Fibroblast of peridontal ligament (primary cell): ENCODE measurements at regions not wholly inside any gene's neighbourhood (a gene's known extent, or its start where the extent isn't known, plus 50 kb on each side); places are given as distances from the start of the nearest gene placed in this dataset.

Source experiments
- DNase-seq: peaks from one replicate; pipeline ENCODE4 v3.0.0-alpha.2; 2010; ENCODE audit errors: extremely low read depth

DNA sequence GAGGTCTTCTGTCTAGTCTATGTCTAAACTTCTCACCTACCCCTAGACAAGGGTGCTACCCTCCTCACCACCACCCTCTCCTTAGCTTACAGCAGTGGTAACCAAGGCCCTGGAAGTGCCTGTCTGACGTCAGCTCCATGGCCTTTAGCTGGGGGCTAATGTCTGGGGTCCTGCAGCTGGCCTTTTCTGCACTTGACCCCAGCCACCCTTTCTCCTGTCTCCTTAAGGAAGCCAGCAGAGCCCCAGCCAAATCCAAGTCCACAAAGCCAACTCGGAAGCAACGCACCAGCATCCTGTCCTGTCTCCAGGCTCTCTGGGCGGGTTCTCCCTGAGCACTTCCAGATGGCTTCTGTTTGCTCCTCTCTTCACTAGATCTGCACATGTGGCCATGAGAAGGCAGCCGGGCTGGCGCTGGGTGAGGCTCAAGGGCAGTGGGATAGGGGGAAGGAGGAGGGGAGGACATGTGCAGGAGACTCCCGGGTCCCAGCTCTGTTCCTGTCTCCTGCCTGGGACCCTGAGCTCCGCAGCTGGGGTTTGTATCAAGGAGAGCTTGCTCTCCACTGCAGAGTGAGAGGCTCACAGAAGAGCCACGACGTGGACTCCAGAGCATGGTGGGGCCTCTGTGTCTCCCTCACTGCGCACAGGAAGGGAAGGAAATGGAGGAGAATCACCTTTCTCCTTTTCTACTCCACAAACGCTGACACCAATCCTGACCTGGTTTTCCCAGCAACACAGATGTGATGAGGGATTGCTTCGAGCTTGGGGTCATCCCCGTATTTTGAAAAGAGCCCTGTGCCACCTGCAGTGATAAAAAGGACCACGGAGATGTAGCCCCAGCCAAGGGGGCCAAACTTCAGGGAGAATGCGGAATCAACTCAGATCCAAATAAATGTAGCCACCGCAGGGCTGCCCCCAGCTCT is 204.2 kb downstream of the USP12 start:
- no peak for DNase-seq

DNA sequence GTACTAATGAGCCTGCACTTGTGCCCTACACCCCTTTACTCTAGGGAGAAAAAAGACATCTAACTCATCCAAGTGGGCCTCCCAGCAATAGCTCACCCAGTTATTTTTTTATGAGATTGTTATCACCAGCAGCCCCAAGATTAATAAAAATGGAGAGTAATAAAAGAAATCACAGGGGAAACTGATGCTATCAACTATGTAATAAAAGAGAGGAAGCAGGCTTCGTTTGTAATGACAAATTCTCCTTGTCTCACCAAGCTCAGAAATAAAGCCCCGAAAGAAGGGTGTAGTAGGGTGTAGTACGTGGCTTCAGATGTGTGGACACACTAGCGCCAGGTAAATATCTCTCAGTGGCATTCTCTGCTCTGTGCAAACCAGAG is 204.9 kb downstream of the USP12 start:
- DNase-seq, result no peak

GRCh38 chr13:26965952-26966700 is 205.5 kb downstream of the USP12 start:
- DNase-seq, result peak; percentile 58

DNA sequence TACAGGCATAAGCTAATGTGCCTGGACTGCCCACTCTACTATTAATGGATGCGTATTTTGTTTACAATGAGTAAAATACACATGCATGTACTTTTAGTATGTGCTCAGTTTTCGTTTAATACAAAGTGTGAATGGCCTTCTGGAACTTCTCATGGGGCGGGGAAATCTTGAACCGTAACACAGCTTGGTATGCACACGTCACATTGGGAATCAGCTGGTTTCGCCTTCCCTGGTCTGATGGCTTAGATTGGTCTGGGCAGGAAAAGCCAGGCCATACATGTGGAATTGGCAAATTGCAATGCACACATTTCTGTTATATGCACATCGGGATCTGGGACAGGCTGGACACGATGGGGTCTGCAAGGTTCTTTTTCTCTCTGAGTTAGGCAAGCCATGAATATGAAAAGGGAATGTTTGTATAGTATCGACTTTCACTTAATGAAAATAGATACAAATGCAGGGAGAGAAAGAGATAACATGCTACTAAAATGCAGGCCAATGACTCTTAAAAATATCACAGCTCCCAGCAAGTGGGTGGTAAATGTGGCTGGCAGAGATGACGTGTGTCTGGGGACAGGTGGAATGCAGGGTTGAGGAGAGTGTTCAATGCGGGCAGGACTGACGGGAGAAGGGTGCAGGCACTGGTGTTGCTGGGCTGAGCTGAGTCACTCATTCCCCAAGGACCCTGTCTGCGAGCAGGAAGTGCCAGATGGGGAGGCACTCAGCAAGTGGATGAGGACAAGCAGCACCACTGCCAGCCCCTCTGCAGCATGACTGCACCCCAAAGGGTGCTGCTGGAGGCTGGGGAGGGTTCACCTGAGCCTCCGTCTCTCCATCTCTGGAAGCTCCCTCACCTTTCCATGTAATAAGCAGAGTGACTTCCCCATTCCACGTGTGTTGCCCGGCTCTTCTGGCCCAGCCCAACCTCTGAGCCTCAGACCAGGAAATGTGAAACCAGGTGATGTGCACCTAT is 204.0 kb upstream of the GPR12 start:
- peak; percentile 28 for DNase-seq

DNA sequence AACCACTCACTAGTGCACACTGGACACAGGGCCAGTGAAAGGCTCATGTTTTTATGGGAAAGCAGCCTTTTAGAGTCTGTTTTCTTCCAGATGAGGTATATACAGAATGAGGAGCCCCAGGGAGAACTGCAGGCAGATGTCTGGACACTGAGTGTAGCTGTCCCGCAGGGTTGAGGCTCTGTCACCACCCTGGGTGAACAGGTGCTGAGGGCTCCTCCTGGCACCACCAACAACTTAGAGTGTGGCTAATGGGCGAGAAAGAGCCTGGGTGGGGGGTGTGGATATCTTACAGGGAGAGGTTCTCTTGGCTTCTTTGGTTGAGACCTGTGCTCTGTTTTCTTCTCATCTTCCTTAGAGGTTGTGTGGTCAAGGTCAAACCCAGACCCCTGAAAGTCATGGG is 202.1 kb upstream of the GPR12 start:
- no peak for DNase-seq

GRCh38 chr13:26961890-26962615 is 201.5 kb upstream of the GPR12 start:
- DNase-seq, result no peak

- no peak for DNase-seq
Measured at GRCh38 chr13:26957182-26957581, 196.6 kb upstream of the GPR12 start.

- no peak for DNase-seq
Measured at GRCh38 chr13:26956522-26957142, 196.0 kb upstream of the GPR12 start.

GRCh38 chr13:26954976-26955375 is 194.4 kb upstream of the GPR12 start:
- DNase-seq, result no peak

GRCh38 chr13:26953291-26953690 is 192.7 kb upstream of the GPR12 start:
- DNase-seq, result no peak

DNA sequence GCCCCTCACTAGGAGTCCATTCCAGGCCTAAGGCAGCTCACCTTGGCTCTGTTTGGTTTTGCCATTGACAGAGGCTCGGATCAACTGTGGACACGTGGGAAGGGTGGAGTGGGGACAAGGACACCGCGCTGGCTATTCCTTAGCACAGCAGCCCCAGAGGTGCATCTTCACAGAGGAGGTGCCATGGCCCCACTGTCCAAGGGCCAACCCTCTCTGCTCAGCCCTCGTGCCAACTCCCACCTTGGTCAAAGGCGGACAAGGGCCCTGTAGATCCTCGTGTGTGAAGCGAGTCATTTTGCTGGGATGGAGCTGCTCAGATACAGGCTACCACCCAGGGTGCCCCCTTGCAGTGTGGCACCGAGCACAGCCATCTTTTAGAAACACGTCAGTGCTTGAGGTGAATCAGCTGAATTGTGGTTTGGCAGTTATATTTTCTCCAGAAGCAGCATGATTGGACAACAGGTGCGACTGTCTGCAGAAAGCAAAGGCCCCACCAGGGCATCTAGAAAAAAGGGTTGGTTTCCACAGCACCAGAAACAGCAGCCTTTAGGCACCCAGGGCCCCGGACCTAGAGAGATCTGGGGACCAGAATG is 192.1 kb upstream of the GPR12 start:
- DNase-seq, result no peak

DNA sequence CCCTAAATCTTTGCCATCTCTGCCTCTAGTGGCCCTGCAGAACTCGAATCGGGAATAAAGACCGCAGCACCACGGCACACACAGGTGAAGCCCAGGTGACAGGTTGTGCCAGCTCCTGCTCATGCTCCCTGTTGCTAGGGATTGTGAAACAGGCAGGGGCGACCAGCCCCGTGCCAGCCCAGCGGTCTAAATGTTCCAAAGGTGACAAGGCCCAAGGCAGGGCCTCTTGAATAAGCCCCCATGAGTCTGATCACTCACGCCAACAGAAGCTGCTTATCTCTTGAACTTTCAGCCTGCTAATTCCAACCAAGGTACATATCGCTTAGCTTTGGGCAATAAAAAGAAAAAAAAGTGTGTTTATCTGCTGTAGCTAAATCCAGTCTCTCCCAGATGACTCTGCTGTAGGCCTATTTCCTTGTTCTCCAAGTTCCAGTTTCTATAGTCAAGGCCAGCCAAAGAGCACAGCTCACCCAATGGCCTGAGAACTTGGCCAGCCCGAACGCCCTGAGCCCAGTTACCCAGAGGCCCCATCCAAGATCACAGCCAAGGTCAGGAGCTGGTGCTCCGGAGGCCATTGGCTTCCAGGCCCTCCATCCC is 191.1 kb upstream of the GPR12 start:
- no peak for DNase-seq

GRCh38 chr13:26950968-26951367 is 190.4 kb upstream of the GPR12 start:
- no peak for DNase-seq

- no peak for DNase-seq
Measured at GRCh38 chr13:26950546-26950945, 190.0 kb upstream of the GPR12 start.

DNA sequence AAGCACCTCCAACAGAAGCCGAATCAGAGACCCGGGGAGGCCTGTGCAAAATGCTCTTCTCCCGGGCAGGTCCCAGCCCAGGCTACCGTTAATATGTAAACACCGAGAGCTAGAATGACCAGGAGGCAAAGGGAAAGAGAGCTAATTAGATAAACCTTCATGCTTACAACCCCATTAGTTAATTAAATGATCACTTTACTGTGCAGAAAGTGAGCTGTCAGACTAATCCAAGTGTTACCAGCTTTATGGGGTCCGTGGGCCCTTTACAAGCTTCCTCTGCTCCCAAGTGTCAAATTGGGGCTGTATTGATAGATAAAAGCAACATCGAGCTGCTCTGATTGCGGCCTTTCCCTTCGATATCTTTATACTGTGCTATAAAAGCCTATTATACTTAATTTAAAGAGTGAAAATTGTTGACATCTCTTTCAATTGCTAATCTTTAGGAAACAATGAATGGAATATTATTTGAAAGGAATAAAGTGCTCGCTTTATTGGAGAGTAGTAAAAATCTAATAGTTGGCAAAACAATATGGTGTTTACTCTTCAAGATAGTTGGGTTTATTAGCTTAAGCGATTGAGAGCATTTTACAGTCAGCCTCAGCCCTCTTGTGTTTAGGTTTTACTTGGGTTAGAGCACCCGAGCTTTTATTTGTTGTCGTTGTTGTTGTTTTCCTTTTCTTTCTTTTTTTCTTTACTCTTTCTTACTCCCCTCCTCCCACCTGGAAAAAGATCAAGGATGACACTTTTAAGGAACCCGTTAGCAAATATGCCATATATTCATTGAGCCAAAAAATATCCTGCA is 189.3 kb upstream of the GPR12 start:
- DNase-seq, result no peak

DNA sequence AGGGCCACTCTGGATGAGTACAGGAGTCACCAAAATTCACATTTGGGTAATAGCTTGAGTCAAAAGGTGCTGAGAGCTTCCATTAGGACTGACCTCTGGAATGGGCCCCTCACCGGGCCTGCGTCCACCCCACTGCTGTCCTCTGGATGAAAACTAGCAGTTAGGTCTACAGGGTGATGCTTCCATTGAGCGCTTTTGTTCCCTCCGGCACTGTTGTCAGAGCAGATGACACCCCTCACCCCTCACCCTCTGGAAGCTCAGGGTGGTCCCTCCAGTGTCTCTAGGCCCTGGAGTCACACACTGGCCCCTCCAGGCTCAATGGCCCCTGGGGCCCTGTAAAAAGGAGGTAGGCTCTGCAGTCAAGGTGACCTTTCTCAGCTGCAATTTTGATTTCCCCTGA is 187.8 kb upstream of the GPR12 start:
- no peak for DNase-seq

DNA sequence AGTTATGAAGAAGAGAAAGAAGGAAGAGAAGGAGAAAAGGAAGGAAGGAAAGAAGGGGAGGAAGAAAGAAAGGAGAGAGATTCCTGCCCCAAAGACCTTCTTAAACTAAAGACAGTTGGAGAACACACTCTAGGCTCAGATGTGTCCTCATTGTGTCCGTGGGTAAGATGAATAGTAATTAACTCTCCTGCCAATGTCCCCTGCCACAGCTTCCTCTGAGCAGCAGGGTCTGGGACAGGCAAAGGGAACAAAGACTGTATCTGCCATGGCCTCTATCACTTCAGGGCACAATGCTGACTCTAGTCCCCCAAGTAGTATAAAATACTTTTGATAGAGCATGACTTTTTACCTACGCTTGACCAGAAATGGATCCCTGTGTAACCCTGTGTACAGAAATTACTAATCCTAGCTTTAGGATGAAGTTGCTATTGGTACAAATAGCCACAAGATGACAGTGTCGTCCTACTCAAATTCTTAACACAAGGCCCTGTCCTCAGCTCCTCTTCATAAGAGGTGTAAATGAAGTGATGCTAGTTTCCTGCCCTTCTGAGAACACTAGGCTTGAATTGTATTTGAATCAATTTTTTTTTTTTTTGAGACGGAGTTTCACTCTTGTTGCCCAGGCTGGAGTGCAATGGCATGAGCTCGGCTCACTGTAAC is 186.2 kb upstream of the GPR12 start:
- peak; percentile 76 for DNase-seq

DNA sequence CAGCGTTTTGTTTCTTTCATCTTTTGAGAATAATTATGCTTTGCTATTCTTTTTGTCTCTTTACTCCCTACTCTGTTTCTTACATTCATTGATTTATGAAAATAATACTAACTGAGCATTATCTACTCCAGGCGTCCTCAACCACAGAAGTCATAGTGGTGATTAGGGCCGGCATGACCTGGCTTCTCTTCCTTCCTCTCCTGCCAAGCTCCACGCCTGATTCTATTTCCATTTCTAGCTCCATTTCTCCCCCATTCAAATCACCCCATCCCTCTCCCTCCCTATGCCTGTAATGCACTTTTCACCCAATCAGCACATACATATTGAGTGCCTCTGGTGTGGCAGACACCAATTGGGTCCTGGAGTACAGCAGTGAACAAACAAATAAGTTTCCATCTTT is 183.2 kb upstream of the GPR12 start:
- no peak for DNase-seq

- no peak for DNase-seq
Measured at GRCh38 chr13:26942184-26942583, 181.6 kb upstream of the GPR12 start.
